Body of pancreas (tissue), 4 donors: ENCODE measurements at regions not wholly inside any gene's neighbourhood (a gene's known extent, or its start where the extent isn't known, plus 50 kb on each side); places are given as distances from the start of the nearest gene placed in this dataset.

Experiments
- POLR2A ChIP-seq, 3 donors: fragments of 450-650 bp; IDR thresholded peaks; one replicate each; pipeline ENCODE4 v1.6.1; 2016; ENCODE audit warnings: antibody characterized with exemption in 3 of 3, mild to moderate bottlenecking in 2 of 3
- TF ChIP-seq, protein P1 (sequence below), 7 experiments: fragments of 450-650 bp in 4 of 7; fragments of 200-600 bp in 3 of 7; sonication (generic) in 3 of 7; IDR thresholded peaks; one replicate each; pipeline ENCODE4 v1.5.1; 2016 to 2019; ENCODE audit warnings: antibody characterized with exemption in 7 of 7

DNA sequence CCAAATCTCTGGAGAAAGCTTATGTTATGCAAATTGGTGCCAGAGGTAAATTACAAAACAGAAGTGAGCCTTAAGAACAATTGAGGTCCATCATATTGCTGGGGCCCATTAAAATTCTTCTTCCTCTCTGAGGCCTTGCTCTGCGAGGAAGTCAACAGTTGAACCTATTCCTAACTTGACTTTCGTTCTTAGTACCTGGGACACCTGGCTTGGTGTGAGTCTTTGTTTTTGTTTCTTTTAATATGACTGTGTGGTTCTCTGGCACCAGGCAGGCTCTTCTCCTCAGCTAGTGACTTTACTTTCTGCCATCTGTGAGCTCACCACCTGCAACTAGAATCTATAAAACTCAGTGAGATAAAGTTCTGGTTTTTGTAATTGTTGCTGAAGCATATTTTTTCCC is 120.4 kb downstream of the CBLN1 start:
- TF ChIP-seq, protein P1, sequence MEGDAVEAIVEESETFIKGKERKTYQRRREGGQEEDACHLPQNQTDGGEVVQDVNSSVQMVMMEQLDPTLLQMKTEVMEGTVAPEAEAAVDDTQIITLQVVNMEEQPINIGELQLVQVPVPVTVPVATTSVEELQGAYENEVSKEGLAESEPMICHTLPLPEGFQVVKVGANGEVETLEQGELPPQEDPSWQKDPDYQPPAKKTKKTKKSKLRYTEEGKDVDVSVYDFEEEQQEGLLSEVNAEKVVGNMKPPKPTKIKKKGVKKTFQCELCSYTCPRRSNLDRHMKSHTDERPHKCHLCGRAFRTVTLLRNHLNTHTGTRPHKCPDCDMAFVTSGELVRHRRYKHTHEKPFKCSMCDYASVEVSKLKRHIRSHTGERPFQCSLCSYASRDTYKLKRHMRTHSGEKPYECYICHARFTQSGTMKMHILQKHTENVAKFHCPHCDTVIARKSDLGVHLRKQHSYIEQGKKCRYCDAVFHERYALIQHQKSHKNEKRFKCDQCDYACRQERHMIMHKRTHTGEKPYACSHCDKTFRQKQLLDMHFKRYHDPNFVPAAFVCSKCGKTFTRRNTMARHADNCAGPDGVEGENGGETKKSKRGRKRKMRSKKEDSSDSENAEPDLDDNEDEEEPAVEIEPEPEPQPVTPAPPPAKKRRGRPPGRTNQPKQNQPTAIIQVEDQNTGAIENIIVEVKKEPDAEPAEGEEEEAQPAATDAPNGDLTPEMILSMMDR (IDR thresholded peaks at IDR 0.05): no peak
- no peak for TF ChIP-seq POLR2A (IDR thresholded peaks at IDR 0.05)
